GM21423 (cell line): ENCODE measurements at regions not wholly inside any gene's neighbourhood (a gene's known extent, or its start where the extent isn't known, plus 50 kb on each side); places are given as distances from the start of the nearest gene placed in this dataset.
"Not testable (repeated sequence)": the region's sequence is repeated elsewhere in the genome, so short reads cannot be mapped to it uniquely, and the experiment has no call there.

Experiments
- ATAC-seq: cut with Tn5 transposase; IDR thresholded peaks from one replicate; pipeline ENCODE4 v1.9.1; 2021; ENCODE audit warnings: mild to moderate bottlenecking, moderate library complexity; ENCODE audit not compliant: unreplicated experiment

DNA sequence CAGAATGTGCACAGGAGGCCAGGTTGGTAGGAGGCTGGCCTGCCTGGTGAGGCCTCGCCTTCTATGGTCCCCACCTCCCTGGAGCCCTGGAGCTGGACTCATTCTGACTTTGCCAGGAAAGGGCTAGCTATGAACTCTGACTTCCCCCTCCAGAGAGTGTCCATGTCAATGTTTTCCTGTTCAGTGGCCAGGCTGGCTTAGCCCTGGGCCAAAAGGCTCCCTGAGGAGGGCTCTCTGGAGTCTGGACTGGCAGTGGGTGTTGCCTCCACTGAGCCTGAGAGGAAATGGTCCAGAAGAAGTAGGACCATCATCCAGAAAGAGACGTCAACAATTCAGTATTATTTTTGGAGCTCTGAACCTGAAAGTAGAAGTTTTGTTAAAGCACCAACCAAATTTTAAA is 178.7 kb downstream of the CHIC2 start:
- no peak for ATAC-seq

DNA sequence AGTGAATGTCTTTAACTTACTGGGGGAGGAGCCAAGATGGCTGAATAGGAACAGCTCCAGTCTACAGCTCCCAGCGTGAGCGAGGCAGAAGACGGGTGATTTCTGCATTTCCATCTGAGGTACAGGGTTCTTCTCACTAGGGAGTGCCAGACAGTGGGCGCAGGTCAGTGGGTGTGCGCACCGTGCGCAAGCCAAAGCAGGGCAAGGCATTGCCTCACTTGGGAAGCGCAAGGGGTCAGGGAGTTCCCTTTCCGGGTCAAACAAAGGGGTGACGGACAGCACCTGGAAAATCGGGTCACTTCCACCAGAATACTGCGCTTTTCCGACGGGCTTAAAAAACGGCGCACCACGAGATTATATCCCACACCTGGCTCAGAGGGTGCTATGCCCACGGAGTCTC is 187.3 kb downstream of the CHIC2 start:
- not testable (repeated sequence) for ATAC-seq

- ATAC-seq, result no peak
Observed at GRCh38 chr4:53866055-53866454, 198.3 kb downstream of the CHIC2 start.

DNA sequence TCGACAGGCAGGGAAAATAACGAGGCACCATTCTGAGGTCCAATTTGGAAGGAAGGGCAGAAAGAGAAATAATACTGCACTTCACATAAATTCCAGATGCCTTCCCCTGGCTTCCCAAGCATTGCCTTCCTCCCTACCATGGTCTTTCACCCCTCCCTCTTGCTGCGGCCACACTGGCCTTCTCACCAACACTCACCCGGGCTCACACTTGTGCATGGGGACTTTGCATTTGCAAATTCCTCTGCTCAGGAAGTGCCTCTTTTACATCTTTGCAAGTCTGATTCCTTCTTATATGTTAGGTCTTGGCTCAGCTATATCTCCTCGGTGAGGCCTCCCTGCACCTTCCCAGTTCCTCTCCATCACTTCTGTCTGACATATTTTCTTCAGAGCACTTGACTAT is 199.4 kb downstream of the CHIC2 start:
- ATAC-seq, result no peak

- ATAC-seq, result no peak
Observed at GRCh38 chr4:53863736-53864365, 200.6 kb downstream of the CHIC2 start.

DNA sequence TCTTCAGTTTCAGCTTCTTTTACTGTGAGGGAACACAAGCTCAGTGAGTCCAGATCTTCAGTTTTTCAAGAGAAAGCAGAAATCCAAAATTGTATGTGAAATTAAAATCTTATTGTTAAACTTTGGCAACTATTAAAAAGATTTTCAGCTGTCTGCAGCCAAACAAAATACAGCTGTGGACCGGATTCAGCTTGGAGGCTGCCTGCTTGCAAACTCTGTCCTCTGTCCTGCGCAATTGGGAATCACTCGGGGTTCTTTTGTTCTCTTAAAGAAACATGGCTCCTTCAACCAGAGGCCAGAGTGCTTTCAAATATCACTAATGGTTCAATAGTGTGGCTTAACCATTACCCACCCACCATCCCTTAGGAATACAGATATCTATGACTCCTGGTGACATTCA is 201.2 kb downstream of the CHIC2 start:
- ATAC-seq, result no peak

DNA sequence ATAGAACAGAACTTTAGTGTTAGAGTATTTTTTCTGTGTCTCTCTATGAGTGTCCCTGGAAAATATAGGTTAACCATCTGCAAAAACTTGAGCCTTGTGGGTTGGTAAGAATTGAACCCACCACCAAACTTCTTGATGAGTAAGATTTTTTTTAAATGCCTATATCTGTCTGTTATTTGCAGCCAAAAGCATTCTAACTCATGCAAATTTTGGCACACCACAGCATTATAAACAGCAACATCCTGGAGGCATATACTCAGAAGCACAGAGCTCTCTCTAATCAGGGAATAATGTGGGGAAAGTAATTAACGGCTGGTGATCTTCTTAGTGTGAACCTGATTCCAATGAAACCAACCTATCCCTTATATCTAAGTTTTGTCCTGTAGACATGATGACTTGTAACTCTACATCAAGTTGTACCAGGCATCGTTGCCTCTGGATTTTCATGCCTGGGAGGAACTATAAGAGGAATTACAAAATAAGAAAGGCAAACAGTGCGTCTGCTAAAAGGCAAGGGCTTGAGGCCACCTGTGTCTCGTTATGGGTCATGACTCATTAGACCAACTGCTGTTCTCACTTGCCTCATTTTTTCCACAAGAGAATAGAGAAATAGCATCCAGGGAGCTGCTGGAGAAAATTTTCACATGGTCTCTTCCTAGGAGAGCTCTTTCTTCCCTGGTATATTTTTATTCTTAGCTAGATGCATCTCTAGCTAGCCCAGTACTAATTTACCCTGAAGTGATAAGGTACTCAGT is 202.4 kb downstream of the CHIC2 start:
- no peak for ATAC-seq

DNA sequence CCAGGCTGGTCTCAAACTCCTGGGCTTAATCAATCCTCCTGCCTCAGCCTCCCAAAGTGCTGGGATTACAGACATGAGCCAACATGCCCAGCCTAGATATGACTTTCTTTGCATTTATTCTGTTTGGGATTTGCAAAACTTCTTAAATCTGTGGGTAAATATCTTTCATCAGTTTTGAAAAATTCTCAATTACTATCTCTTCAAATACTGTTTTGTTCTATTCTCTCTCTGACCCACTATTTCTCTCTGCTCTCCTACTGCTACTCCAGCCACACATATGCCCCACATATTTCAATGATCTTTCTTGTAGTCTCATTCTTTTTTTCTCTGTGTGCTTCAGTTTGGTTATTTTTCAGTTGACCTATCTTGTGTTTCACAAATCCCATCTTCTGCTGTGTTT is 205.1 kb downstream of the CHIC2 start:
- no peak for ATAC-seq

- no peak for ATAC-seq
Observed at GRCh38 chr4:53858744-53859143, 205.7 kb downstream of the CHIC2 start.

DNA sequence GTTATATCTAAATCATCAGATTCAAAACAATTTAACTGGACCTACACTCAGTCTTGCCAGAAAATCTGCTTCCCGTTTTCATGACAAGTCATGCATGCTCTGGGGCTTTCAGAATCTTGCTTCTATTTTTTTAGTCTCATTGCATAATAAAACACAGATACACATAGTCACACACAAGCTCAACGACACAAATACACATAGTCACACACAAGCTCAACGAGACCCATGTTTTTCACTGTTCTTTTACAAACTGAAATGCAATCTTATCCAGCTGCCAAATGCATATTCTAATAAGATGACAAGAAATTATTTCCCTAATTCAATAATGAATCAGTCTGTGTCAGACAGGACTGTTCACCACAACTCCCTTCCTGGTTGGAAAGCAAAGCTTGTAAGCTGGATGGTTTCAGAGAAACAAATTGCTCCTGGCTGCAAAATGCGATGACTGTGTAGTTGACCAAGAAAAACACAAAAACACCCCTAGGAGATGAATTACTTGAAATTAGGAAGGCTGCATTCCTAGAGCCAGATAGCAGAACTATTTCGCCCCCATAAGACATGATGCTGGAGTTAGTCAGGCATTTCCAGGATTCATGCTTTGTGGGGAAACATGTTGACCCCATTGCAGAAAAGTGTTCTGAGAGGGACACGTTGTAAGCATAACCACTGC is 208.7 kb downstream of the CHIC2 start:
- ATAC-seq, result no peak

DNA sequence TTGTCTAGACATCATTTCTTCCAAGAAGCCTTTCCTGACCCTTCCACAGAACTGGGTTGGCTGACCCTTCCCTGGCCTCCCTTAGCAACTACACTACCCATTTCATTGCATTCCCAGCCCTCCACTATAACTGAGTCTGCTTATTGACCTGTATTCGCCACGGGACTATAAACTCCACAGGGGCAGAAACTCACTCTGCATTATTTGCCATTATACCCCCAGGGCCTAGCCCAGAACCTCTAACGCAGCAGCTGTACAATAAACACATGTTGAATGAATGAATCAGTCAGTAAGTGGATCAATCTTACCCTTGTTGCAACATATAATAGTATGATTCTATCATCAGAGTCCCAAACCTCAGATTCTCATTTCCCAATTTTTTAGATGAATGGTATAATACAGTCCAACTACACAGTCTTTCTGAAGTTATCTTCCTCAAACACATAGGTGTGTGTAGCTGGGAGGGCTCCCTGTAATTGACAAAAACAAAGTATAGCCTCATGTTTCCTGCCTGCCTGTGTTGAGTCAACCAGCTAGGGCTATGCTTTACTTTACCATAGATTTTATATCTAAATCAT is 209.3 kb downstream of the CHIC2 start:
- no peak for ATAC-seq

DNA sequence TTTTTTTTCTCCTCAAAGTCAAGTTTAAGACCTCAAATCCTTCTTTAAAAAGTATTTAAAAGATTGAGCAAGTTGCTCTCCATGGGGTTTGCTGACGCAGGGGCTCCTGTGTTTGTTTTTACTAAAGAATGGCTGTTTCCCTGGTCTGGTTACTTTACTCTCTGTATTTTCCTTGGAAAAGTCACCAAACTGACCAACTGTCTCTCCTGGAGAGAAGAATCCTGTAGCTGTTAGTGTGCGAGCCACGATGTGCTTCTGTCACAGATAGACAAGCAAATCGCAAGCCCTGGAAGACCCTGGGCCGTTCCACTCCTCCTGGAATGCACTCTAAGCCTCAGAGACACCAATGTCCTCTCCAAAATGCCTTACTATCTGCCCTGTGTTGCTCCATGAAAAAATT is 212.1 kb downstream of the CHIC2 start:
- ATAC-seq, result no peak

GRCh38 chr4:53847965-53848364 is 216.4 kb downstream of the CHIC2 start:
- ATAC-seq, result no peak

GRCh38 chr4:53844551-53844950 is 219.9 kb downstream of the CHIC2 start:
- no peak for ATAC-seq

DNA sequence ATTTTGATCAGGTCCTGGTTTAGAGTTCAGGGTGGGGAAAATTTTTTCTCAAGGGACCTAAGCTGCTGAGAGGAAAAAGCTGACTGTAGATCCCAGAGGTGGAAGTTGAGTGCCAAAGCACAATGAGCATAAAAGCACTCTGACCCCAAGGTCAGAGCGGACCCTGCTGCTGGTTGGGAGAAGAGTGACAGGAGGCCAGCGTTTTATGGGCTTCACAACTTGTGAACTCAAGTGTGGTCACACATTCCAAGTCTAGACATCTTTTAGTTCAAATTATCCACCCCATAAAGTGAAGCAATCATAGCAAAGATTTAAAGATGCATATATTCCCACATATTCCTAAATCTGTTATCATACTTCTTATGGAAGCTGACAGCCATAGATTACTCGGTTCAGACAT is 220.3 kb downstream of the CHIC2 start:
- ATAC-seq, result no peak

GRCh38 chr4:53841711-53842110 is 222.7 kb downstream of the CHIC2 start:
- no peak for ATAC-seq

DNA sequence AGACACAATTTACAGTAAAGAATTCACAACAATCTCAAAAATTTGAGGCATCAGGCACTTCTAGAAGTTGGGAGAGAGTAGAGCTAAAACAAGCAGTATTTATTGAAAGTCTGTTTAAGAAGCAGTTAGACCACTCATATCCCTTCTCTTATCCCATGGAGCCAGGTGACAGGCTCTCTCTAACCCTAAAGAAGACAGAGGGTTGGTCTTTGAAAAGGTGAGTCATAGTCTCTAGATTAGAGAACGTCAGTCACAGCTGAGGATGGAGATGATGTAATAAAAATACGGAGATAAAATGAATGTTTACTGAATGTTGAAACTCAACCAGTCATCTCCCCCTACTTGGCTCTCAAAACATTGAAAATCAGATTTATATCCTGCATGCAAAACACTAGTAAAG is 223.8 kb downstream of the CHIC2 start:
- no peak for ATAC-seq

DNA sequence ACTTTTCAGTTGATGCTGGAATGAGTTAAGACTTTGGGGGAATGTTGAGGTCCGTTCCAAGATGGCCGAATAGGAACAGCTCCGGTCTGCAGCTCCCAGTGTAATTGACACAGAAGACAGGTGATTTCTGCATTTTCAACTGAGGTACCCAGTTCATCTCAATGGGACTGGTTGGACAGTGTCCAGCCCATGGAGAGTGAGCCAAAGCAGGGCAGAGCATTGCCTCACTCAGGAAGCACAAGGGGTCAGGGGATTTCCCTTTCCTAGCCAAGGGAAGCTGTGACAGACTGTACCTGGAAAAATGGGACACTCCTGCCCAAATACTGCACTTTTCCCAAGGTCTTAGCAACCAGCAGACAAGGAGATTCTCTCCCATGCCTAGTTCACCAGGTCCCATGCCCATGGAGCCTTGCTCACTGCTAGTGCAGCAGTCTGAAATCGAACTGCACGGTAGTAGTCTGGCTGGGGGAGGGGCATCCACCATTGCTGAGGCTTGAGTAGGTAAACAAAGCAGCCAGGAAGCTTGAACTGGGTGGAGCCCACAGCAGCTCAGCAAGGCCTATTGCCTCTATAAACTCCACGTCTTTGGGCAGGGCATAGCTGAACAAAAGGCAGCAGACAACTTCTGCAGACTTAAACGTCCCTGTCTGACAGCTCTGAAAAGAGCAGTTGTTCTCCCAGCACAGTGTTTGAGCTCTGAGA is 231.0 kb downstream of the CHIC2 start:
- ATAC-seq, result not testable (repeated sequence)

GRCh38 chr4:53832549-53832948 is 231.9 kb downstream of the CHIC2 start:
- ATAC-seq, result no peak

- no peak for ATAC-seq
Observed at GRCh38 chr4:53830511-53830910, 233.9 kb downstream of the CHIC2 start.

DNA sequence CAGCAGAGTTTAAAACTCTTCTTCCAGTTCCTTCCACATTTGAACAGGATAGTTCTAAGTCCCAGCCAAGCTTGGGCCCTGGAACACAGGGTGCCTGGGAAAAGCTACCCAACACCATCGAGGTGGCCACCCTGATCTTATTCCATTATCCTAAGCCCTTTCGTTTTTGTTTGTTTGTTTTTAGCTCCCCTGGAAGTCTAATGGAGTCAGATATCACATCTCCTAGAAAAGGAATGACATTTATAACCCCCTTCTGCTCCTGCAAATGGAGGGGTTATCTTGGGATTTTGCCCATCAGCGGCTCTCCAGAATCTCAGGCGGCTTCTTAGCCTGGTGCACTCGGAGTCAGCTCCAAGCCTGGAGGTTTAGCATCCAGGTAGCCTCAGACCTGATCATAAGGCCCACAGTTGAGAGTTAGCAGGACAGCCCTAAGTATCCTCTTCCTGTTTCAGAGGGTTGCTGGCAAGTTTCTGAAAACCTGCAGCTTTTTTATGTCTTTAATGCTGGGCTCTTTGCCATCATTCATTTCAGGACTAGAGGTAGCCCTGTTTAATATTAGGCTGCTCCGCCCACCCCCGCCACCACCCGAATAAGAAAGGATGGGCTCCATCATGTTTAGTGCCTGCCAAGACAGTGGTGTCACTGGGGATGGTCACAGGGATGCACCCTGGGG is 230.0 kb upstream of the LNX1 start:
- no peak for ATAC-seq
